ENCODE measurements at regions not wholly inside any gene's neighbourhood (a gene's known extent, or its start where the extent isn't known, plus 50 kb on each side); places are given as distances from the start of the nearest gene placed in this dataset.

DNA sequence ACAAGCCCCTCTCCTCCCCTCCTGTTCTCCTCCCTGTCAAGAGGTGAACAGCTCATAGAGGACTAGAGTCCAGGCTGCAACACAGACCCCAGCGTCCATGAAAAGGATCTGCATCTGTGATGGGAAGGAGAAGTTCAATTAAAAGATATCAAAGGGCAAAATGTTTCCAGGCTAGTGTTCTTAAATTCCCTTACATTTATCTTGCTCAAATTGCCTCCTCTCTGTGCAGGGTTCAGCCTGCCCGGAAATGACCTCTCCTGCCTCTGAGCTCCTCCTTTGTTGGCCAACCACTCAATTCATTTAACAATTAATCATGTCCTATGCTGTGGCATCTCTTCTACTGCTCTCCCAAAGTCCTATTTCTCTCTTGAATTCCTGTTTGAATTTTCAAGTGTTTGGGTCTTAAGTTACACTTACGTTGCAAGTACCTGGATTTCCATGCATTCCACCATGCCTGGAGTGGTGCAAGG is 105.3 kb downstream of the TSN start:
- DNase-seq = no peak

DNA sequence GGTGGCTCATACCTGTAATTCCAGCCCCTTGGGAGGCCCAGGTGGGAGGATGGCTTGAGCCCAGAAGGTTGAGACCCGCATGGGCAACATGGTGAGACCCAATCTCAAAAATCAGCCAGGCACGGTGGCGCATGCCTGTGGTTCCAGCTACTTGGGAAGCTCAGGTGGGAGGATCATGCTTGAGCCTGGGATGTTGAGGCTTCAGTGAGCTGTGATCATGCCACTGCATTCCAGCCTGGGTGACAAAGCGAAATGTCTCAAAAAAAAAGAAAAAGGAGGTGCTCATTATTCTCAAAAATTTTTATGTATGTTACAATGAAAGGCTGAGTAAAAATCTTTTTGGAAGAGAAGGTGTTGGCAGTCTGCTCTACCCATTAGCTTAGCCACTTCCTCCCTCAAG is 106.8 kb downstream of the TSN start:
- no peak for DNase-seq

DNA sequence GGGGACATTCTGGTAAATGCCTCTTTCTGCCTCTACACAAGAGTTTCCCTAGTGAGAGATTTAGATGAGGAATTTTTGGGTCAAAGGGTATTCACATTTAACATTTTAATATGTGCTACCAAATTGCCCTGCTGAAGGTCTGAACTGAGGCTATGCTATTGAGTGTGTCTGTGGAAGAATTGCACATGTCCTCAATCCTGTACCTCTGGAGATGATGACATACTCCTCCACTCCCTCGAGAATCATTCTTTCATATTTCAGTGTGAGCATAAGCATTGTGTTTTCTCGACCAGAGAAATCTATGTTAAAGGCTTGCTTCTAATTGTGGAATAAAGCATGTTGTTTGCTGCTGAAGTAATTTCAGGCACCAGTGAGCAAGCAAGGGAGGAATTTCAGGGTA is 110.5 kb downstream of the TSN start:
- DNase-seq = no peak

DNA sequence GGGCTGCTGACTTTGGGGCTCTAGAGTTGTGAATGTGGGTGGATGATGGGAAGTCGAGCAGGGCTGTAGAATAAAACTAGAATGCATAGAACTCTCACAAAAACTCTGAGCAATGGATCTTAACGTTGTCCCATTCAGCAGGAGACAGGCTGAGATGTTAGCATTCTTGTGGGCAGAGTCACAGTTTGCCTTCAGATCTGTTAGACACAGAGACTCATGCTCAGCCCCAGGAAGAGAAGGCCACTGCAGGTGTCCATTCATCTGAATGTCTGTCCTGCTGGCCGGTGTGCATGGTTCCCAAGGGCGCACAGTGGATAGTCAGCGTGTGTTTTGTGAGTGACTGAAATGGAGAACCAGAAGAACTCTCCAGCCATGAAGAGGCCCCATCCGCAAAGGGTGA is 111.3 kb downstream of the TSN start:
- DNase-seq = no peak

DNA sequence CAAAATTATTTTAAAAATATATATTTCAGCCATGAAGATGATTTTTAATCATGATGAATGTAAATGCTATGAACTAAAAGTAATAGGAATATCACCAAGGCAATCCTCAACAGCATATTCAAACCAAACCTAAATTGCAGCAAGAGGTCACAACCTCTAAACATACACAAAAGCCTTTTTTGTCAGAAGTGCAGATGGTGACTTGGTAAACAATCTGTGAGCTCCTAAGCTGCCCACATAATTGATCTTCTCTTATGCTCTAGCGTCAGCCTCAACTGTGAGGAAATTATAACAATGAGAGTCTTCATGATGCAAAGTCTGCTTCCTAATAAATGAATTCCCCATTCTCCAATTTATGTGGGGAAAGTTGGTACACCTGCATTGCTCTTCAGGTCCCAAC is 113.2 kb downstream of the TSN start:
- no peak for DNase-seq

DNA sequence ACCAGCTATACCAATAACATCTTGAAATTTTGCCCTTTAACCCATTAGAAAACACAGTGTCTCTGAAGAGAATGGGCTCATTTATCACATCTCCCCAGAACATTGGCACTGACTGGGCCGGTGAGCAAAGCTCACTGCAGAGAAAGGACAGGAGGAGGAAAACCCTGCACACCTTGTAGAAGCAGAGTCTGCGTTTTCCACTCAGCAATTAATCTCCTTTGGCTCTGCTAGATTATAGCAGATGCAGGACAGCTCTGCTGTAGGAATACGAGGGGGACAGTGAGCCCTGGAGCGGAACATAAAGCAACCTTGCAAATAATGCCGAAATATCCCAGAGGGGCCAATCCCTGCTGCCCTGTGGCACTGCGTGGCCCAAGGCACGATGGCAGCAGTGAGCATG is 113.9 kb downstream of the TSN start:
- DNase-seq = no peak

DNA sequence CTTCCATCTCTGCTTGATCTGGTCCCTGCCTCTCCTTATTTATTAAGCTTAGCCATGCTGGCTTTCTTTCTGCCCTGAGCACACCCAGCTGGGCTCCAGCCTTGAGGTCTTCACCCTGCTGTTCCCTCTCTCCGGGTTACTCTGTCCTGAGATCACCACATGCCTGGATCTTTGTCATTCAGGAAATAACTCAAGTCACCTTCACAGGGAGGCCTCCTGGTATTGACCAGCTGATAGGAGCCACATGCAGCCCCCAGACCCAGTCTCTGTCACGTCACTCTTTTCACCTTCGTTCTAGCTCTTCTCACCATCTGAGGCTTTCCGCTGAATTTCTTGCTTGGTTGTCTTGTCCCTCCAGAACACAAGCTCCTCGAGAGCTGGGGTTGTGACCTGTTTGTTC is 114.4 kb downstream of the TSN start:
- no peak for DNase-seq

DNA sequence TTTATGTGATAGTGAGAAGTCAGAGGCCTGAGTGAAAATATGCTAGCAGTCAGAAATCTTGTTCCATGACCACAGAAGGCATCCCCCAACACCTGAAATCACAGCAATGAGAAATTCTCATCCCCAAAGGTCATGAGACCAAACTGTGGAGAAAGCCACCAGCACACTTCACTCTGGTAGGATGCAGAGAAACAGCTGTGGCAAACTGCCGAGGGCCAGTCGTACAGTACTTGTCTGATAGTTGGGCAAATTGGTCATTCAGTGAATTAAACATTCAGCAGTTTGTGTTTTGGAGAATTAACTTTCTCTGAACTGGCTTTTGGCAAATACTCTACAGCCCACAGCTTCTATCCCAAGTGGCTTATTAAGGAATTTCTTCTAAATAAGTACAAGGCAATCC is 117.2 kb downstream of the TSN start:
- DNase-seq = no peak

DNA sequence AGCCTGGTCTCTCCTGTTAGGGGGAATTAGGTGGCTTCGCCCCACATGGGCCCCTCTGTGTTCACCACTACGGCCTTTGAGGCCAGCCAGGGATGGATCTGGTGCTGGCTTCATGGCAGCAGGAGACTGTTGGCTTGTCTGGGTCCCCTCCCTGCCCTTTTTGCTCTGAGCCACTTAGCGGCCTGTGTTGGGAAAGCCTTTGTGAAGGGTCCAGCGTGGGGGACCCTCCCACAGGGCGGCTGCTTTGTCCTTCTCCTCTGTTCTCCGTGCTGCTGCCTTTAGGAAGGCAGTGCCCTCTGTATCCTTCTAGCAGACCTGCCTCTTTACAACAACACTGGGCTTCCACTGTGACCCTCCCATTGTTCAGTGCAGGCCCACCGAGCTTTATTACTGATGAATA is 118.4 kb downstream of the TSN start:
- DNase-seq = no peak

DNA sequence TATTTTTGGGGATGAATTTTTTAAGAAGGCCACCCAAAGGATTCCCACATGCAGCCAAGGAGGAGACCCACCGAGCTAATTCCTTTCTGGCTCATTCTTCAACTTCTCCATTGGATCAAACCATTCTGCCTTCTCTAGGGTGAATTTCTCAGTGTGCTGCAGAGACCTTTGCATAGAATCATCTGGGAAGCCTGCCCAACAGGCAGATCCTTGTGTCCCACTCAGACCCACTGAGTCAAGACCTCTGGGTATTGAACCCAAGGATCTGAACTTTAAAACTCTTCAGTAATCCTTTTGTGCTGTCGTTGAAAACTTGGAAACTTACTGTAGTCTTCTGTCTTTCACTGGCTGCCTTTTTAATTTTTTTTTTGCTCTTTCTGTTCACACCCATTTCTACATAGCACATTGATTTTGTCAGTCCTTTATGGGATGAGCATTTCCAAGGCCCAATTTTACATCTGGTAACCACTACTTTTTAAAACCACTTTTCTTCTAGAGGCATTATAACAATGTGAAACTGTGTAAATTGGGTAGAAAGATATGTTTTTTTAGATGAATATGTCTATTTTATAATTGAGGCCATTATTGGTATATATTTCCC is 120.2 kb downstream of the TSN start:
- no peak for DNase-seq

DNA sequence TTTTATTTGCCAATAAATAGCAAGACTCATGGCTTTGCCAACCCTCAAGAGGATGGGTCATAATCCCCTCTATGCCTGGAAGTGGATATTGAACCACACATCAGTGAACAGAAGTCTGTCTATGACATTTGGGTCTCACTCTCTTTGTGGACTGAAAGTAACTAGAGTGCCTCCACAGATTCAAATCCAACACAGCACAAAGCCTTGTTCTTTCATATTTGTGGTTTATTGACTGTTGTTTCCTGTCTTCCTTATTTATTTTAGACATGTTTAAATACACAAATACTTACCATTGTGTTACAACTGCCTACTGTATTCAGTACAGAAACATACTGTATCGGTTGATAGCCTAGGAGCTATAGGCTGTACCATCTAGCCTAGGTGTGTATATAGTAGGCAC is 121.9 kb downstream of the TSN start:
- no peak for DNase-seq

DNA sequence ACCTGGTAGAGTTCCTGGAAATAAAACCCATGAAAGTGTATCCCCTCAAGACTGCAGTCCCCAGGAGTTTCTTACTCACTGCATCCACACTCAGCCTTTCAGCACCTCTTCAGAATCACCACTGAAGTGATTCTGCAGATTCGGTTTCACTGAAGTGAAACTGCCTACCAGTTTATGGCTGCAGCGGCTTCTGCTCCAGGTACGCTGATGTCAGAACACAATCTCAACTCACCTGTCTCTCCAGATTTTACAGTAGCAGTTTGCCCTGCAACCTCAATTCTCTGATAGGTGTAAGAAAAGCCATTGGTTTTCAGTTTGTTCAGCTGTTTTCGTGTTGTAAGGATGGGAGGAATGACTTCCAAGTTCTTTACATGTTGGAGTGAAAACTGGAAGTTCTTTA is 124.8 kb downstream of the TSN start:
- DNase-seq = no peak

DNA sequence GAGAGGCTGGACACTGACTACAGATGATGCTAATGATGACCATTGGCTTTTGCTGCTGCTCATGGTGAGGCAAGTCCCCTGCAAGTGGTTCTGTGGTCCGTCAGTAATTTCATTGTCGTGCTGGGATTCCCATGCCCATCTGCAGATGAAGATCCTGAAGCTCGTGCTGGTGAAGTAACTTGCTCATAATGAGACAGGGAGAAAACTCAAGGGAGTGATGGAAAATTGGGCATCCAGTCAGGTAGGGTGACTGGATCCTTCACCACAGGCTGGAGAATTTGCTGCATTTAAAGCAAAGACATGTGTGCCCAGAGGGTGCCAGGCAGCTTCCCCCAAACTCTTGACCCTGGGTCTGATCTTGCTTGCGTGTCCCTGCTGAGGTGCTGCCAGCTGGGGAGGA is 125.6 kb downstream of the TSN start:
- no peak for DNase-seq

DNA sequence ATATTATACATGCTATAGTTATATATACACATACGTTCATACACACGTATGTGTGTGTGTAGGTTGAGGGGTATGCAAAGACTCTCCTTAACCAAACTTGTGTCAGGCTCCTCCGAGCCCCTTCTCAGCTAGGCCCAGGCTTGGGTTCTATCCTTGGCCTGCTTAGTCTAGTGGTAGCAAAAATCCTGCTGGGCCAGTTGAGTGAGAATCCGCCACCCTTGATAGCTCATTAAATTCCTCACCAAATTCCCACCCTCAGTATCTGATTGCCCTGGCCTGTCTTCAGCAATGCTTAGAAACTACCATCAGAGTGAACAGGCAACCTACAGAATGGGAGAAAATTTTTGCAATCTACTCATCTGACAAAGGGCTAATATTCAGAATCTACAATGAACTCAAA is 126.5 kb downstream of the TSN start:
- no peak for DNase-seq

DNA sequence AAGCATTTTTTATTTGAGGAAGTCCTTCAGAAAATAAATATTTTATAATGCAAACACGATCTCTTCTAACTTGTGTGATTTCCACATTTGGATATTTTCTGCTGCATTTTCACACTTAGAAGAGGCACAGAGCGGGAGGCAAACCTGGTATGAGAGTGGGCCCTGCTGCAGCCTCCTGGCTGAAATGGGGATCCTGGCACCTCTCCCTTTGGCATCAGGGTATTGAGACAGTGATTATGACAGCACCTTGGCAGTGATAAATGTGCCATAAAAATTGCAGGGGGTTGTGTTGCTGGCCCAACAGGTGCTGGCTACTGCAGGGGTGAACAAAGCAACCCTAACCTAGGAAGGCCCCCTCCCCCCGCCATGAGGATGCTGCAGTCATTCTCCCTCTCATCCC is 128.6 kb downstream of the TSN start:
- DNase-seq = no peak

DNA sequence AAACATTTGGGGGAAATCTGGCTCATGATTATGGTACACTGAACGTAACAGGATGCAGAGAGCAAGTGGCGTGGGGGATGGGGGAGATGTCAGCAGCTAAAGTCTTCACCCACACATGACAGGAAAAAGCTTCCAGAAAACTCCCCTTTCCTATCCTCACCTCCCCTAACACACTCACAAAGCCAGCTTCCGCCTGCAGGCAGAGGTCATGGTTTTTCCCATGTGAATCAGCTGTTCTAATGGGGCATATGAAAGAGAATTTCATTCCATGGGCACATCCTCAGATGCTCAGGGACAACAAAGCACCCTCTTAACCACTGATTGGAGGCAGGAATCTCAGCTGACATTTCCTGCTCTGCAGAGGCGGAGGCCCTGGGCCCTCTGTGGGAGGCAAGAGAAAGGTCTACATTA is 129.1 kb downstream of the TSN start:
- no peak for DNase-seq

DNA sequence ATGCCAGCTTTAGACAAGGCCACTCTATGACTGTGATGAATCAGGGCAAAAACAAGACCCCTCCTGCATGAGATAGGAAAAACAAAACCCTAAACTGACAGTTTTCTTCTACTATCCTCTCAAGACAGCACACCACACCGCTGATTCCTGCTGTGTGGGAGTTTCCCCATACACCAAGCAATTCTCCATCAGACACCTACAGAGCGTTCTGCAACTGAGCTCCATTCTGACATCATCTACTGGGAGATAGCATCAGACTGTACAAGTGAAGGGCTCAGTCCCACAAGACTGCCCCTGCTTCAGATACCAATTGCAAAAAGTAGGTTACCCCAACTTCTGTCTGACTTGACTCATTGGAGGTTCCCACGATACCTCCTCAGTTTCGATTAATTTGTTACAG is 130.6 kb downstream of the TSN start:
- no peak for DNase-seq

DNA sequence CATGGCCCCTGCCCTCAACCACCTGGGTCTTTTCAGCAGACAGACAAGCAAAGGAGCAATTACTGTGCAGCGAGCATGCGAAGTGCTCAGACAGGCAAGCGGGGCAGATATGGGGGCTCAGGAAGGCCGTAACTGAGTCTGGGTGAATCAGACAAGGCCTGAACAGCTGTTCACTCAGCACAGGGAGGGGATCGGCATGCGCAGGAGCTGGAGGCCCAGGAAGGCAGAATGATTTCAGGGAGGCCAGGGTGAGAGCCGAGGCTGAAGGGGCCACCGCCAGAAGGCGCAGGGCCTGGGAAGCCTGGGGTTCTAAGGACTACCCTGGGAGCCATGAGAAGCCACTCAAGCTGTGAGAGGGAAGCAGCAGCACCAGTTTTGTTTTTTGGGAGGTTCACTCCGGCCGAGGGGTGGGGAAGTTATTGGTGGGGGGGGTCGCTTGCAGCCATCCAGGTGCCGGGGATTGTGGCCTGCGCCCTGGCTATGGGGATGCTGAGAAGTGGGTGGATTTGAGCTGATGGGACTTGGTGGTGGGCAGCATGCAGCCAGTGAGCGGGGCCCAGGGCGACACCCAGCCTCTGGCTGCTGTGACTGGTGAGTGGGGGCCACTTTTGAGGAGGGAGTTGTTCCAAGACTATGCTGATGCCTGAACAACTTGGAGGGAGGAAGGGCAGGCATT is 132.2 kb downstream of the TSN start:
- DNase-seq = no peak

DNA sequence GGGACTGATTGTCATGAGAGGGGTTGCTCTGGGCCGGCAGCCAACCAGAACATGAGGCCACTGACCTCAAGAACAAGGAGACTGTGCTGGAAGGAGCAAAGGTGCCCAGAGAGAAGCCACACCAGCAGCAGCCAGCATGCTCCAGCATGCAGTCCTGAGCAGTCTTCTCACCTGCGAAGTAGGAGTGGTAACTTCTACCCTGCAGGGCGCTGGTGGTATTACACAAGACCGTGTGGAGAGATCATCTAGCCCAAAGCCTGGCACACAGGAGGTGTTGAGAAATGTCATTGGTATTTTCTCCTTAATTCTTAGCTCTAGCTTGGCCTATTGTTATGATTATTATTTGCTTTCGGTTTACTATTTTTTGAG is 132.7 kb downstream of the TSN start:
- no peak for DNase-seq

DNA sequence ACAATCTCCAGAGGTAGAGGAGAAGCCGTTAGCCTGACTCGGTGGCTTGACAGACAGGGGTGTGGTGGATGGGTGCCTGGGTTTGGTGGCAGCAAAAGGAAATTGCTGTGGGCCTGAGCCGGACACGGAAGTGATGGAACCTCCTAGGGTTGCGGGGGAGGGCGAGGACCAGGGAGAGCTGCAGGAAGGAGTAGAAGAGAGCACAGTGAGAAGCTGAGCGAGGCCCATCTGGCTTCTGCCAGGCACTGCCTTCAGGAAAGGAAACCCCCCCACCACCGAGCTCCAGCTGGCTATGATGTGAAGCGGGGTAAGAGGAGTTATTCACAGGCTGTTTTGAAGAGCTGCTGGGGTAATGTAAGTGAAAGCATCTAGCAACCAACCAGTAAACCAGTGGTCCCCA is 134.6 kb downstream of the TSN start:
- no peak for DNase-seq

DNA sequence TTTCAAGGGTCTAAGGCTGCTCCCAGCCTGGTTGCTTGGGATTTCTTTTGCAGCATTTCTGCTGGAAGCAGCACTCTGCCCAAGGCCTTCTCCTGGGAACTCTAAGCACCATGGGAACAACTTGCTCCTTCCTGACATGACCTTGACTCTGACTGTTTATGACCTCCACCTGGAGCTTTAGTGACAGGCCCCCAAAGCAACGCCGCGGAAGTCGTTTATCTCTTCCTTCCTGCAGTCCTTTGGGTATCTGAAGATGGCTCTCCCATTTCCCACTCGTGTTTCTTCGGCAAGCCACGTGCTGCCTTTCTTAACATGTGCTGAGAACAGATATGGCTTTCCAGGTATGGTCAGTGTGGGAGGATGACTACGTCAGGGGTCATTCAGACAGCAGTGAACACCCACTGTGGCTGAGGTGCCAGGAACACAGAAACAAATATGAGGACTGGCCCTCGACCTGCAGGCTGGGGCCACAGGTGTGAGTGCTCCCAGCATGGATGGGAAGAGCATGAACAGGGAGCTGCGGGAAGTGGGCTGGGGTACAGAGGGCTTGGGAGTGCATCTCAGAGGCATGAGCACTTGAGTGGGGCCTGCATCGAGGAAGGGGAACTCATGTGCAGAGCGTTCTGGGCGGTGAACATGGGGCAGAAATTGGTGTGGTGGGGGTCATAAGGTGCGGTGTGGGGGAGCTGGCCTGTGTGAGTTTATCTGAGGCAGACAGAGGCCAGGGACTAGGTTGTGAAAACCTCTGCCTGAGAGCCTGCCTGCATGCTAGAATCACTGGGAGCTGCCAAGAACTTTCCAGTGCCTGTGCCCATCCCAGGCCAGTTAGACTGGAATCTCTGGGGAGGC is 140.5 kb downstream of the TSN start:
- DNase-seq = no peak

DNA sequence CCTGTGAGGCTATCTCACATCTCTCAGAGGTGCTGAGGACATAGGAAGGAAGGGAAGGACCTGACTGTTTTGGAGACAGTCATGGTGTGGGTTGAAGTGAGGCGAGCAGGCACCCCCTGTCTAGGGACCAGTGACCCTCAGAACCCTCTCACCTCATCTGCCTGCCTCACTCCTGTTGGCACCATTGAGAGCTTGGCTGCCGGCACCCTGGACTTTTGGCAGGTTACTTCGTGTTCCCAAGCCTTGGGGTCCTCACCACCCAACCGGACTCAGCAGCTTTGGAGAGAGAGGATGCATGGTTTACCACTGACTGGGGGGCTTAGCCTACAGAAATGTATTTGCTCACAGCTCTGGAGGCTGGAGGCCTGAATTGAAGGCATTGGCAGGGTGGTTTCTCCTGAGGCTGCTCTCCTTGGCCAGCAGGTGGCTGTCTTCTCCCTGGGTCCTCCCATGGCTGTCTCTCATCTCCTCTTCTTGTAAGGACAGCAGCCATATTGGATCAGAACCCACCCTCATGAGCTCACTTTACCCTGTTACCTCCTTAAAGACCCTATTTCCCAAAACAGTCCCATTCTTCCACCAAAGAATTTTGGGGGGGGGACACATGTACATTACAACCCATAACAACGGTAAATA is 142.0 kb downstream of the TSN start:
- DNase-seq = no peak

DNA sequence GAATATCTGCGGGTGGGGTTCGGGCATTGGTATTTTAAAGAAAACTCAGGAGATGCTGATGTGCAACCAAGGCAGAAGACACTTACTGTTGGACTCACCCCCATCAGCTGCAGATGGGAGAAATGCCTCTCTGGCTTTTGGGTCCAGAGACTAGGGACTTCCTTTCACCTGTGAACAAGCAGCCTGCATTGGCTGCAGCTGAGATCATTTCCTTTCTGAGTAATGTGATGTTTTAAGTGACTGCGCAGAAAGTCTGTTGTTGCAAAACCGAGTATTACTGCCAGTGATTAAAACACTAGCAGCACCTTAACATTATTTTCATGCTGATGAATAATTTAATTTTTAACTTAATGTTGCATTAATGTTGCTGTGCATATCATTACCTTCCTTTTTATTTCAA is 143.0 kb downstream of the TSN start:
- no peak for DNase-seq

DNA sequence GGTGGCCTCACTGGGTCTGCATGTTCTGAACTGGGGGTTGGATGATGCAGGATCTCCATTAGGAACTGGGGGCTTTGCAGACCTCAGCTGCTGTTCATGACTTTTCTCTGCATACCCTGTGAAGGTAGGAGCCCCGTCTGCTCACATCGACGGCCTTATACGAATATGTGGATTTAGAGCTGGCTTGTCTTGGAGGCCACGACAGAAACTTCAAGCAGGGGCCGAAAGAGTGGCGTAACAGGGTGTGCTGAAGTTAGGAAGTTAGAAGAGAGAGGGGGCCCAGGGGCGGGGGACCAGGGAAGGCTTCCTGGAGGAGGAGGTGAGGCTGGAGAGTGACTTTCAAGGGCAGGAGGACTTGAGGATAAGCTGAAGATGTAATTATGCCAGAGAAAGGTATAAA is 144.9 kb downstream of the TSN start:
- no peak for DNase-seq

All from NCI-H187 (cell line).